HAP-1 (cell line): ENCODE measurements at regions not wholly inside any gene's neighbourhood (a gene's known extent, or its start where the extent isn't known, plus 50 kb on each side); places are given as distances from the start of the nearest gene placed in this dataset.

Source experiments
- DNase-seq, 2 experiments: peaks; one replicate each; pipeline ENCODE4 v3.0.0-alpha.2; 2016 to 2020; ENCODE audit warnings: low spot score in 2 of 2
- H3K27me3 ChIP-seq: fragments of 250-450 bp; sonication (Bioruptor Pico); 2 replicates; pipeline ENCODE4 v1.5.1; 2020; ENCODE audit warnings: low read depth, mild to moderate bottlenecking, moderate library complexity
- H3K36me3 ChIP-seq: fragments of 250-450 bp; sonication (Bioruptor Pico); replicated peaks from 2 replicates; pipeline ENCODE4 v1.5.1; 2020; ENCODE audit warnings: mild to moderate bottlenecking
- H3K4me1 ChIP-seq: fragments of 250-450 bp; sonication (Bioruptor Pico); 2 replicates; pipeline ENCODE4 v1.5.1; 2020; ENCODE audit warnings: mild to moderate bottlenecking
- H3K4me3 ChIP-seq: fragments of 250-450 bp; sonication (Bioruptor Pico); 2 replicates; pipeline ENCODE4 v1.5.1; 2020; ENCODE audit warnings: mild to moderate bottlenecking, moderate library complexity
- H3K9me3 ChIP-seq: fragments of 250-450 bp; sonication (Bioruptor Pico); 2 replicates; pipeline ENCODE4 v1.5.1; 2020; ENCODE audit warnings: mild to moderate bottlenecking, moderate library complexity
- in situ Hi-C: fragments of 300-500 bp; cut with MboI; formaldehyde crosslinking; loops from 3 replicates; pipeline ENCODE4 v1.14.3; 2020; ENCODE audit warnings: low sequenced_read_pairs, inconsistent platforms, mixed read lengths

- Histone ChIP-seq H3K36me3 (no peaks in the 10 kb centered on the region), H3K4me3 (no peak overlapping the region), H3K27me3 (peaks cover 48% of the 10 kb centered on the region), H3K4me1 (no peaks in the 10 kb centered on the region), H3K9me3 (no peaks in the 10 kb centered on the region)
- in situ Hi-C loops: no loop called here
- no peak for DNase-seq
Observed at GRCh38 chr14:54177641-54178621, 218.9 kb upstream of the CDKN3 start.

- Histone ChIP-seq H3K4me1 (no peaks in the 10 kb centered on the region), H3K4me3 (no peak overlapping the region), H3K9me3 (no peaks in the 10 kb centered on the region), H3K36me3 (no peaks in the 10 kb centered on the region), H3K27me3 (peaks cover 36% of the 10 kb centered on the region)
- no peak for DNase-seq
- in situ Hi-C loops: no loop called here
Observed at GRCh38 chr14:54182419-54183045, 214.3 kb upstream of the CDKN3 start.

DNA sequence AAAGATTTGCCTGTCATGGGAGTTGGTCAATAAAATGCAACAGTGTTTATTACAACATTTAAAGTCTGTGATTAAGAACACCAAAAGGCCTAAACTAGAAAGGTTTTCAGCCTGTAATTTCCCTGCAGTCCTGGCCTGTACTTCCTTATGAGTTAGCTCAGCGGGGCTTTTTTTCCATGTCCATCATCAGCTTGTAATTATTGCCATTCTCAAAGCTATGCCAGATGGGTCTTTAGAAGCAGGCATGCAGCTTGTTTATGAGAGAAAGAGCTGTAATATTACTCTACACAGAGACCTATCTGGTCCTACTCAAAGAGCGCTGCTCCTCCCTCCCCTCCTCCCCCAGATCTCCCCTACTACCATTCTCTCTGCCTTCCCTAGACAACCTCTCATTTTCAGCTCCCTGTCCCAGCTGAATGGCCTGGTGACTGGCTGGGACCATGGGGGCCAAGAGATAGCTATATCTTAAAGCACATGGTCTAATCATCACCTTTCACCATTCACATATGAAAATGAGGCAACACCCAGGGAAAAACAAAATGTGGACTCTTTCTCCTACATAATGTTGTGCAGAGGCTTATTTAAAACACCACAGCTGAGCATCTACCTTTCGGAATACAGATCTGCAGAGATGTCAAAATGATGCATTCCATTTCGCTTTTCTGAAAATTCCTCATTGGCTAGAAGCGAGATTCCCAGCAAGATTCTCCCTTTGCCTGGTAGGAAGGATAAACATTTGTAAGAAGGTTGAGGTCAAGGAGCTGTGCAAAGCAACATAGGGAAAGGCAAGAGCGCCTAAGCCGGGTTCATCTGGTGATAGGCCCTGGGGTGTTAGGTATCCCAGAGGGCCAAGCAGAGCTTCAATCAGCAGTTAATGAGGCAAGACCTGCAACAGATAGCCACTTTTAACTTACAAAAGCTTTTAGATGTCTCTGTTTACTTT lies 209.7 kb upstream of the CDKN3 start:
- Histone ChIP-seq H3K4me1 (no peaks in the 10 kb centered on the region), H3K4me3 (no peak overlapping the region), H3K36me3 (no peaks in the 10 kb centered on the region), H3K27me3 (no peaks in the 10 kb centered on the region; the same call in 1 of the 2 replicates), H3K9me3 (no peaks in the 10 kb centered on the region)
- no peak for DNase-seq
- in situ Hi-C loops: no loop called here

DNA sequence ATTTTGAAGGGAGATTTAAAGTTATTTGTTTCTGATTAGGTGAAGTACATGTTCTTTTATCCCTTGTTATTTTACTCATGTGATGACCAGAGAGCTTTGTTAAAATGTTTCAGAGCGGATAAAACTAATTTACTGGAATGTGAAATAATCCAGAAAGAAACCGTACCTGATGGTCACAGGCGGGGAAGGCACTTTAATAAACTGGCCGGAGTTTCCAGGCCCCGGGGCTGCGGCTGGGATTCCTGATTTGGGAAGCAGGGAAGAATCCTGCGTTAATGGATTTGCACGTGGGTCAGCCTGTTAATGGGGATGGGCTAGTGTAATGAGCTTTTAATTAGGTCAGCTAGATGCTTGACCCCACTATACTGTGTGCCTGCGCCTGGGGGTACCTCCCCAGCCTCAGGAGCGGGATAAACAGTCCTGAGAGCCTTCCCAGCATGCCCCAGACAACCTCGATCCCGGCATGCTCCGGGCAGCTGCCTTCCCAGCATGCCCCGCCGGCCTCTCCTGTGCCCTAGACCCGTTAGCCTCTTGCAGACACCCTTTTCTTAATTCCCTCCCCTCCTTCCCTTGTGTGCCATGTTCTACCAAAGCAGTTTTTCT lies 208.6 kb upstream of the CDKN3 start:
- DNase-seq: no peak
- H3K4me3 ChIP-seq: no peak overlapping the region
- no peaks in the 10 kb centered on the region; the same call in 1 of the 2 replicates for H3K27me3 ChIP-seq
- H3K36me3 ChIP-seq: no peaks in the 10 kb centered on the region
- no peaks in the 10 kb centered on the region for H3K9me3 ChIP-seq
- in situ Hi-C loops: no loop called here
- no peaks in the 10 kb centered on the region for H3K4me1 ChIP-seq

DNA sequence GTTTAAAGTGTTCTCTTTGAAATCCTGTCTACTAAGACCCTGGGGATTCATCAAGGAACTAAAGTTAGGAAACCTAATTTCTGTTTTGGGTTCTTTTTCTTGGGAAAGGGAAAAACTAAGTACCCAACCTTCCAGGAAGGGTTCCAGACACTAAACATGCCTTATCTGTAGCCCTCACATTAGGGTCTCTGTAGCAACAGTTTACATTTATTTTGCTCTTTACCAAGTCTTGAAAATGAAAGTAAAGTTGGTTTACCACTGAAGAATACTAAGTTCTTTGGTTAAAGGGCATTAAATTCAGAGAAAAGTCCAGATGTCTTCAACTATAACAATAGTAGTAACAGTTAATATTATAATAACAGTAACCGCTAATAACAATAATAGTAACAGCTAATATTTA lies 207.5 kb upstream of the CDKN3 start:
- Histone ChIP-seq H3K4me1 (no peaks in the 10 kb centered on the region), H3K9me3 (no peaks in the 10 kb centered on the region), H3K36me3 (no peaks in the 10 kb centered on the region), H3K4me3 (no peak overlapping the region), H3K27me3 (no peaks in the 10 kb centered on the region)
- in situ Hi-C loops: no loop called here
- no peak for DNase-seq

- Histone ChIP-seq H3K4me3 (no peak overlapping the region), H3K27me3 (no peaks in the 10 kb centered on the region), H3K36me3 (no peaks in the 10 kb centered on the region), H3K4me1 (no peaks in the 10 kb centered on the region), H3K9me3 (no peaks in the 10 kb centered on the region)
- in situ Hi-C loops: no loop called here
- no peak for DNase-seq
Observed at GRCh38 chr14:54189748-54190354, 207.0 kb upstream of the CDKN3 start.

GRCh38 chr14:54191846-54192245 lies 205.0 kb upstream of the CDKN3 start:
- H3K27me3 ChIP-seq: no peaks in the 10 kb centered on the region
- no peaks in the 10 kb centered on the region for H3K36me3 ChIP-seq
- no peak for DNase-seq
- no peaks in the 10 kb centered on the region; the same call in 1 of the 2 replicates for H3K9me3 ChIP-seq
- in situ Hi-C loops: no loop called here
- no peak overlapping the region for H3K4me3 ChIP-seq
- no peaks in the 10 kb centered on the region for H3K4me1 ChIP-seq

DNA sequence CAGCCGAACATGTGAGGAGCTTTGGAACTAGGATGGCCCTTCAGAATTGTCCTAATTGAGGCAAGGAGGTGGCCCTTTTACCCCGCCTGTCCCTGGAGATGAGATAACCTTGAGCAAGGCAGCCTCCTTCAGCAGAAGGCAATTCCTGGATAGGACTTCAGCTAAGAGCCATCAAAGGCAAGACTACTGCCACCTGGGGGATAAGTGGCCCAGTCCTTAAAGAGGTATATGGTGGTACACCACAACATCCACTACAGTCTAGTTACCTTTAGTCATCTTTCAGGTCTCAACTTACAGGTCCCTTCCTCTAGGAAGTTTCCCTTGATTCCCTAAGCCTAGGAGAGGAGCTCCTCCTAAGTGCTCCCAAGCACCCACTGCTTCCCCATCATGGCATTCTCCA lies 204.2 kb upstream of the CDKN3 start:
- Histone ChIP-seq H3K9me3 (no peaks in the 10 kb centered on the region; the same call in 1 of the 2 replicates), H3K27me3 (no peaks in the 10 kb centered on the region), H3K4me1 (no peaks in the 10 kb centered on the region), H3K36me3 (no peaks in the 10 kb centered on the region), H3K4me3 (no peak overlapping the region)
- in situ Hi-C loops: no loop called here
- DNase-seq: no peak

- Histone ChIP-seq H3K4me3 (no peak overlapping the region), H3K36me3 (no peaks in the 10 kb centered on the region), H3K27me3 (no peaks in the 10 kb centered on the region), H3K4me1 (no peaks in the 10 kb centered on the region), H3K9me3 (no peaks in the 10 kb centered on the region; the same call in 1 of the 2 replicates)
- DNase-seq: no peak
- in situ Hi-C loops: no loop called here
Observed at GRCh38 chr14:54193871-54194270, 202.9 kb upstream of the CDKN3 start.

DNA sequence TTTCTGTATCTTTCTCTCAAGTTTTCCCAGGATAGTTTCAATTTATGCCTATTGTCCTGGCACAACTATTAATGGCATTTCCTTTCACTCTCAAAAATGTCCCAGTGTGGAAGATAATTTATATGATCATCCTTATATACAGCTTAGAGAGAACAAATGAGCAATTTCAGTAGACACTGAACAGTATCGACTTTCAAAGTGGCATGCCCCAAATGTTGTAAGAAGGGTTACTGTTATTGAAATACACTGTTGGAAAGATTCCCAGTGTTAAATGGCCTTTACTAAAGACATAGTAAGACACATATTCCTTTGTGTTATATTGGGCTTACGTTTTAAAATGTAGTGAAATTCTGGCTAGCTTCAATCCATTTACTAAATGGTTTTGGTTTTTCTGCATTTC lies 202.3 kb upstream of the CDKN3 start:
- no peak for DNase-seq
- in situ Hi-C loops: no loop called here
- no peaks in the 10 kb centered on the region for H3K4me1 ChIP-seq
- H3K9me3 ChIP-seq: no peaks in the 10 kb centered on the region; the same call in 1 of the 2 replicates
- H3K36me3 ChIP-seq: no peaks in the 10 kb centered on the region
- H3K4me3 ChIP-seq: no peak overlapping the region
- H3K27me3 ChIP-seq: no peaks in the 10 kb centered on the region

- no peaks in the 10 kb centered on the region; the same call in 1 of the 2 replicates for H3K36me3 ChIP-seq
- no peak for DNase-seq
- in situ Hi-C loops: no loop called here
- no peak overlapping the region for H3K4me3 ChIP-seq
- no peaks in the 10 kb centered on the region for H3K27me3 ChIP-seq
- peaks cover 2% of the 10 kb centered on the region for H3K9me3 ChIP-seq
- no peaks in the 10 kb centered on the region for H3K4me1 ChIP-seq
Observed at GRCh38 chr14:54197369-54197768, 199.4 kb upstream of the CDKN3 start.

DNA sequence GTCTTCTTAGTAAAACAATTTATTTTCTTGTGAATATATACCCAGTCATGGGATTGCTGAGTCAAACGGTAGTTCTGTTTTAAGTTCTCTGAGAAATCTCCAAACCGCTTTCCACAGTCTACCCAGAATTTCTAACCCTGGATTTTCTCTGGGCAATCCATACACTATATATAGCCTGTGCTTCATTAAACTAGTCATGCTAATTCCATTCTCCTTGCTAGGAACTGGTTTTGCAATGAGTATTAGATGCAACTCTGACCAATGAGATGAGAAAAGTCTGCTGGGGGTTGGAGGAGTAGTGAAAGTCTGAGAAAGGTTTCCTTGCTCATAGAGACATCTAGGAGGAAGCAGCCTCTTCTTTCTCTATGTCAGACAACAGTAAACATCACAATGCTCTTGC lies 196.1 kb upstream of the CDKN3 start:
- Histone ChIP-seq H3K36me3 (no peaks in the 10 kb centered on the region; the same call in 1 of the 2 replicates), H3K27me3 (no peaks in the 10 kb centered on the region), H3K9me3 (peaks cover 2% of the 10 kb centered on the region; the same call in 1 of the 2 replicates), H3K4me1 (no peaks in the 10 kb centered on the region), H3K4me3 (no peak overlapping the region)
- DNase-seq: no peak
- in situ Hi-C loops: no loop called here

- in situ Hi-C loops: no loop called here
- no peak overlapping the region for H3K4me3 ChIP-seq
- DNase-seq: no peak
- no peaks in the 10 kb centered on the region for H3K4me1 ChIP-seq
- H3K9me3 ChIP-seq: peaks cover 2% of the 10 kb centered on the region; the same call in 1 of the 2 replicates
- no peaks in the 10 kb centered on the region for H3K27me3 ChIP-seq
- H3K36me3 ChIP-seq: no peaks in the 10 kb centered on the region; the same call in 1 of the 2 replicates
Observed at GRCh38 chr14:54202288-54202687, 194.5 kb upstream of the CDKN3 start.
